ENCODE measurements at regions not wholly inside any gene's neighbourhood (a gene's known extent, or its start where the extent isn't known, plus 50 kb on each side); places are given as distances from the start of the nearest gene placed in this dataset.
A peak's percentile ranks its signal among the peaks of the same experiment; 100 is the strongest.
"Not testable (repeated sequence)": the region's sequence is repeated elsewhere in the genome, so short reads cannot be mapped to it uniquely, and the experiment has no call there.

DNA sequence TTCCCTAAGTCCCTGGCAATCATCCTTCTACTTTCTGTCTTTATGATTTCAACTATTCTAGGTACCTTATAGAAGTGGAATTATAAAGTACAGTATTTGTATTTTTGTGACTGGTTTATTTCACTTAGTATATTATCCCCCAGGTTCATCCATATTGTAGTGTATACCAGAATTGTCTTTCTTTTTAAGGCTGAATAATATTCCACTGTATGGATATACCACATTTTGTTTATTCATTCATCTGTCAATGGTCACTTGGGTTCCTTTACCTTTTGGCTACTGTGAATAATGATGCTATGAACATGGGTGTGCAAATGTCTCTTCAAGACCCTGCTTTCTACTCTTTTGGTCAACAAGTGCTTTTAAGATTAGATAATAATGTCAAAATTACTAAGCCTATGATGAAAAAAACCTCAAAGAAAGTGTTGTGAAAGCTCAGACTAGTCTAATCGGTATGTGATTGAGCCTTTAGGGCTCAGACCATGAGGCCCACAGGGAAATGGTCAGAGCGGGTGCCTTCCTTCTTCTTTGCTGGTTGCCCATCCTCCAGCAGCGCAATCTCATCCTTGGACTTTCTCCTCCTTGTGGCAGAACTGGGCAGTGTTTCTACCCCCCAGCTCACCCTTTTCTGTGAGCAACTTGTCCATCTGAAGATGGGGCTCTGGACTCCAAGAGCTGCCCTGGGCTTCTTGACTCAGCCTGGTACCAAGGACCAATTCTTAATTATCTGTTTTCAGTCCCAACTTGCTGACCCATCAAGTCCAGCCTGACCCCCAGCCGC is 105.4 kb downstream of the TTC8 start:
- DNase-seq: peak; percentile 3

- DNase-seq: no peak
Observed at GRCh38 chr14:88931321-88932110, 107.1 kb downstream of the TTC8 start.

GRCh38 chr14:88933191-88933590 is 108.7 kb downstream of the TTC8 start:
- DNase-seq: no peak

GRCh38 chr14:88934351-88934806 is 109.9 kb downstream of the TTC8 start:
- DNase-seq: no peak

- DNase-seq: no peak
Observed at GRCh38 chr14:88935083-88935482, 110.6 kb downstream of the TTC8 start.

DNA sequence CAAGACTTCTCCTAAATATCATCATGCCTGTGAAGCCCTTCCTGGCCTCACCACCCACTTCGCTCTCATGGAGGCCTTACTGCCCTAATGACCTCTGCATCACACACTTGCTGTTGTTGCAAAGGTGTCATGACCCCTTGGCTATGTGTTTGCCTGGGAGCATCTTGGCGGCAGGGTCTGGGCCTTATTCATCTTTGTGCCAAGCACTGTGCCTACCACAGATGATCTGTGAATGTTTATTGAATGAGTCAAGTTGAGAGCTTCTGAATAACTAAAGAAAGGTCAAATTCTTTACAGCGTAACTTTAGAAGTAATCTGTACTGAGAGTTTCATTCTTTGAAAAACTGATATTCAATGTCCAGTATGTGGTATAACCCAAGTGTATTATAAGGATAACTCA is 113.3 kb downstream of the TTC8 start:
- no peak for DNase-seq

GRCh38 chr14:88940671-88941070 is 116.2 kb downstream of the TTC8 start:
- DNase-seq: no peak

- no peak for DNase-seq
Observed at GRCh38 chr14:88941414-88941813, 117.0 kb downstream of the TTC8 start.

DNA sequence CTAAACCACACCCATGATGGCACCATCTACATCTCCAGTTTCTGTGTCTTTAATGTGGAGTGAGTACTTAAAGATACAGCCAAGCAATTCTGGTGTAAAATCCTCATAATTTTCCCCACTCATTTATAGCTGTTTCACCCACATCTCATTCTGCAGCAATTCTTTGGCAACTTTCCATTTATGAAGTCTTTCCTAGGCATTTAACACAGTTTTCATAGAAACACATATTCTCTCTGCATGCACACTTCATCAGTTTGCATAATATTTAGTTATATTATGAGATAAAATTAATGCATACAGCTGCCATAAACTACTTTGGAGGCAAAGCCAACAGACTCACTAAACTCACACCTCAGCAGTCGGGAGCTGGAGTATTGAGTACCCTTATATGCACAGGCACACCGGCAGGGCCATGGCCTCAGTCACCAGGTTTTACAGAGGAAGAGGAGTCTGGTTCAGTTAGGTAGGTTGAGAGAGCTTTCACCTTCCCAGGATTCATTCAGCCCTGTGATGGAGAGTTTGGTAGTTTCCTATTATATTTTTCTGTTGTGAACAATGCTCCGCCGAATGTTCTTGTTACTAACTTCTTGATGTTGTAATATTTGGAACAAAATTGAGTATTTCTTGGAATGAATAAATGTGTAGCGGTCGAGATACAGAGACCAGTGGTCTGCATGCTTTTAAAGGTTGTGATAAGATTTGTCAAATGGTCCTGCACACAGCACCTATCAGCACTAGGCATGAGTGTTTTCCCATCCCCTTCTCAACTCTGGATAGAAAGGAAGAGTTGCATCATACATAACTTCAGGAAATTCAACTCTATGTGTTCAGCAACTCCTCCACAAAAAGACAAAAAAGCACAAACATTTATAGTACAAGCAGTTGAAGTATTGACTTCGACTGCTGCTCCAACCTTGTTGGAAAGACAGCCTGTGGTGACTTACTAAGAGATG is 123.5 kb downstream of the TTC8 start:
- no peak for DNase-seq

DNA sequence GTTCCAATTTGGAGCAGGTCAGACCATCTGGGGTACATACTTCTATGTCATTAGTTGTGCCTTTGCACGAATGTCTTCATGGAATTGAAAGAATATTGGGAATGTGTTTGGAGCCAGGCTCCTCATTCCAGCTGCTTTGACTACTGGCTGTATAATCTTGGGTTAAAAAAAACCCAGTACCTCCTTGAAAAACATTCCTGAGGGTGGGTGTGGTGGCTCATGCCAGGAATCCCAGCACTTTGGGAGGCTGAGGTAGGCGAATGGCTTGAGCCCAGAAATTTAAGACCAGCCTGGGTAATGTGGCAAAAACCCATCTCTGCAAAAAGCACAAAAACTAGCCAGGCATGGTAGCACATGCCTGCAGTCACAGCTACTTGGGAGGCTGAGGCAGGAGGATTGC is 125.6 kb downstream of the TTC8 start:
- no peak for DNase-seq

- DNase-seq: no peak
Observed at GRCh38 chr14:88951370-88951769, 126.9 kb downstream of the TTC8 start.

GRCh38 chr14:88952901-88953300 is 128.4 kb downstream of the TTC8 start:
- DNase-seq: no peak

DNA sequence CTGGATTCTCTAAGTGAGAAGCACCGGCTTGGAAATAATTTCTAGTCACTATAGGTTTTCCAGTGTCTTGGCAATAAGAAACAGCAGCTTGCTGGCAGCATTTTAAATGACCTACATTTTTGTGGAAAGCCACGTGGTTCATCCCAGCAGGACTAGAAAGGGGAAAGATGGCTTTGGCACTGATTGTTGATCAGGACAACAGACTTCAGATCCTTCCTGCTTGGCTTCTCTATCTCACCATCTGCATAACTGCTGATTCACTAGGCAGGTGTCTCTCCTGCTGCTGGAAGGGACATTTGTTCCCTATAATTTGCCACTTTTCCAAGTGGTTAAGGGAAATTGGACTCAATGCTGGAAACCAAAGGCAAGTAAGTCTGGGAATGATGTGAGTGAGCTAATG is 131.0 kb downstream of the TTC8 start:
- no peak for DNase-seq

- DNase-seq: no peak
Observed at GRCh38 chr14:88960496-88960895, 136.0 kb downstream of the TTC8 start.

DNA sequence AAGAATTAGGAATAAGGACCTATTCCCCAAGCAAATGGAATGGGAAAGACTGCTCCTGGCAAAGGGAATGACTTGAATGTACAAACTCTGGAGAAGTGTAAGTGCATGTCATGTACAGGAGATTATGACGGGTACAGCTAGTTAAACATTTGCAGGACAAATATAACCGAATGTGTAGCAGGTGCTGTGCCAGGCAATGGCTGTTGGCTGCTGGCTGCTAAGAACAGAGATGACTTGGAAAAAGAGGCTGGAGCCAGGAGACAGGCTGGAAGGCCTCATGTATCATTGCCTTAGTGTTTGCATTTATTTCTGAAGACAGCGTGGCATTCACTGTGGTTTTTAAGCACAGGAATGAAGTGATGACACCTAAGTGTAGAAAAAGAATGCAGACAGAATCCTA is 136.8 kb downstream of the TTC8 start:
- no peak for DNase-seq

- no peak for DNase-seq
Observed at GRCh38 chr14:88962356-88962755, 137.9 kb downstream of the TTC8 start.

DNA sequence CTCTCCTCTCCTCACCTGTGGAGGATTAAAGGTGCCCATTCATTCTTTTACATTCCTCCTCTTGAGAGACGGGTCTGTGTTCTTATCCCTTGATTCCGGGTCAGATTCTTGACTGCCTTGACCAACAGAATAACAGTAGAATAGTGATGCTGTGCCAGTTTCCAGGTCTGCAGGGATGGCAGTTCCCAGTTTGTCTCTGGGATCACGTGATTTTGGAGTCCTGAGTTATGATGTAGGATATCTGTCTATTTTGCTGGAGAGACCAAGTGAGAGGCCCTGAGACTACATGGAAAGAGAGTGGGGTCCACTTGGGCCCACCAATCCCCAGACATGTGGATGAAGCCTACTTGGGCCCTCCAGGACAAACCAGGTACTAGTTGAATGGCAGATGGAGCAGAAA is 142.8 kb downstream of the TTC8 start:
- DNase-seq: no peak

- DNase-seq: no peak
Observed at GRCh38 chr14:88975043-88975830, 150.8 kb downstream of the TTC8 start.

- no peak for DNase-seq
Observed at GRCh38 chr14:88975926-88976325, 151.5 kb downstream of the TTC8 start.

DNA sequence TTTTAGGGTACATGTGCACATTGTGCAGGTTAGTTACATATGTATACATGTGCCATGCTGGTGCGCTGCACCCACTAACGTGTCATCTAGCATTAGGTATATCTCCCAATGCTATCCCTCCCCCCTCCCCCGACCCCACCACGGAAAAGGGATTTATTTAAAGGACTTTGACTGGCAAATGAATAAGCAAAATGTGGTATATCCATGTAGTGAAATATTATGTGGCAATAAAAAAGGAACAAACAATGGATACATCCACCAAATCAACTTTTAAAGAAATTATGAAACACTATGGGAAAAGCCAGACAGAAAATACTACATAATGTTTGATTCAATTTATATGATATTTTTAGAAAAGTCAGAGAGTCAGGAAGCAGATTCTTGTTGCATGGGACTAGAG is 156.5 kb downstream of the TTC8 start:
- DNase-seq: not testable (repeated sequence)

GRCh38 chr14:88981948-88982347 is 157.5 kb downstream of the TTC8 start:
- DNase-seq: no peak

GRCh38 chr14:88983755-88984154 is 159.3 kb downstream of the TTC8 start:
- no peak for DNase-seq

Data from stimulated activated CD4-positive, alpha-beta T cell treated with anti-CD3 and anti-CD28 coated beads, Interleukin-15, amount 100 ng/mL, for 24 hours (primary cell).